ENCODE measurements at regions not wholly inside any gene's neighbourhood (a gene's known extent, or its start where the extent isn't known, plus 50 kb on each side); places are given as distances from the start of the nearest gene placed in this dataset.

GRCh38 chr6:100165442-100165841, 171.4 kb upstream of the MCHR2 start:
- Mint-ChIP-seq H3K4me1 (no peaks in the 10 kb centered on the region), H3K36me3 (no peaks in the 10 kb centered on the region), H3K27ac (no peak overlapping the region), H3K4me3 (no peak overlapping the region), H3K27me3 (peaks cover 8% of the 10 kb centered on the region), H3K9me3 (no peaks in the 10 kb centered on the region)
- DNase-seq, result no peak

- no peaks in the 10 kb centered on the region for H3K4me1 Mint-ChIP-seq
- no peak overlapping the region for H3K4me3 Mint-ChIP-seq
- H3K36me3 Mint-ChIP-seq, result no peaks in the 10 kb centered on the region
- DNase-seq, result no peak
- peaks cover 10% of the 10 kb centered on the region for H3K27me3 Mint-ChIP-seq
- no peak overlapping the region for H3K27ac Mint-ChIP-seq
- no peaks in the 10 kb centered on the region for H3K9me3 Mint-ChIP-seq
These were observed 169.0 kb upstream of the MCHR2 start for GRCh38 chr6:100163035-100163434.

- Mint-ChIP-seq H3K36me3 (no peaks in the 10 kb centered on the region), H3K4me3 (no peak overlapping the region), H3K9me3 (no peaks in the 10 kb centered on the region), H3K4me1 (no peaks in the 10 kb centered on the region), H3K27me3 (peaks cover 10% of the 10 kb centered on the region), H3K27ac (no peak overlapping the region)
- no peak for DNase-seq
These were observed 167.9 kb upstream of the MCHR2 start for GRCh38 chr6:100161782-100162365.

GRCh38 chr6:100160930-100161329, 166.9 kb upstream of the MCHR2 start:
- H3K4me1 Mint-ChIP-seq, result no peaks in the 10 kb centered on the region
- no peak overlapping the region for H3K27ac Mint-ChIP-seq
- peaks cover 10% of the 10 kb centered on the region for H3K27me3 Mint-ChIP-seq
- no peak overlapping the region for H3K4me3 Mint-ChIP-seq
- no peaks in the 10 kb centered on the region for H3K9me3 Mint-ChIP-seq
- DNase-seq, result no peak
- H3K36me3 Mint-ChIP-seq, result no peaks in the 10 kb centered on the region

- H3K27ac Mint-ChIP-seq, result no peak overlapping the region
- H3K4me3 Mint-ChIP-seq, result no peak overlapping the region
- no peaks in the 10 kb centered on the region for H3K9me3 Mint-ChIP-seq
- H3K4me1 Mint-ChIP-seq, result no peaks in the 10 kb centered on the region
- H3K36me3 Mint-ChIP-seq, result no peaks in the 10 kb centered on the region
- DNase-seq, result no peak
- no peaks in the 10 kb centered on the region for H3K27me3 Mint-ChIP-seq
These were observed 161.1 kb upstream of the MCHR2 start for GRCh38 chr6:100155141-100155540.

- Mint-ChIP-seq H3K9me3 (no peaks in the 10 kb centered on the region), H3K36me3 (no peaks in the 10 kb centered on the region), H3K27ac (no peak overlapping the region), H3K4me1 (no peaks in the 10 kb centered on the region), H3K4me3 (no peak overlapping the region), H3K27me3 (no peaks in the 10 kb centered on the region)
- no peak for DNase-seq
These were observed 159.7 kb upstream of the MCHR2 start for GRCh38 chr6:100153636-100154275.

- Mint-ChIP-seq H3K27me3 (no peaks in the 10 kb centered on the region), H3K9me3 (no peaks in the 10 kb centered on the region), H3K27ac (no peak overlapping the region), H3K36me3 (no peaks in the 10 kb centered on the region), H3K4me1 (no peaks in the 10 kb centered on the region), H3K4me3 (no peak overlapping the region)
- no peak for DNase-seq
These were observed 158.2 kb upstream of the MCHR2 start for GRCh38 chr6:100152201-100152600.

- no peaks in the 10 kb centered on the region for H3K9me3 Mint-ChIP-seq
- no peaks in the 10 kb centered on the region for H3K36me3 Mint-ChIP-seq
- H3K4me1 Mint-ChIP-seq, result no peaks in the 10 kb centered on the region
- no peak for DNase-seq
- no peak overlapping the region for H3K4me3 Mint-ChIP-seq
- no peak overlapping the region for H3K27ac Mint-ChIP-seq
- H3K27me3 Mint-ChIP-seq, result peaks cover 6% of the 10 kb centered on the region
These were observed 151.0 kb upstream of the MCHR2 start for GRCh38 chr6:100144991-100145390.

GRCh38 chr6:100138346-100139022, 144.5 kb upstream of the MCHR2 start:
- no peaks in the 10 kb centered on the region for H3K4me1 Mint-ChIP-seq
- DNase-seq, result no peak
- no peaks in the 10 kb centered on the region for H3K36me3 Mint-ChIP-seq
- H3K27me3 Mint-ChIP-seq, result peaks cover 6% of the 10 kb centered on the region
- H3K4me3 Mint-ChIP-seq, result no peak overlapping the region
- H3K27ac Mint-ChIP-seq, result no peak overlapping the region
- H3K9me3 Mint-ChIP-seq, result no peaks in the 10 kb centered on the region

GRCh38 chr6:100137759-100138158, 143.7 kb upstream of the MCHR2 start:
- no peaks in the 10 kb centered on the region for H3K4me1 Mint-ChIP-seq
- no peak for DNase-seq
- H3K27me3 Mint-ChIP-seq, result peaks cover 8% of the 10 kb centered on the region
- no peak overlapping the region for H3K27ac Mint-ChIP-seq
- no peaks in the 10 kb centered on the region for H3K9me3 Mint-ChIP-seq
- H3K4me3 Mint-ChIP-seq, result no peak overlapping the region
- no peaks in the 10 kb centered on the region for H3K36me3 Mint-ChIP-seq

GRCh38 chr6:100136590-100136989, 142.6 kb upstream of the MCHR2 start:
- H3K4me1 Mint-ChIP-seq, result no peaks in the 10 kb centered on the region
- peaks cover 8% of the 10 kb centered on the region for H3K27me3 Mint-ChIP-seq
- H3K36me3 Mint-ChIP-seq, result no peaks in the 10 kb centered on the region
- no peak for DNase-seq
- no peak overlapping the region for H3K27ac Mint-ChIP-seq
- H3K9me3 Mint-ChIP-seq, result no peaks in the 10 kb centered on the region
- H3K4me3 Mint-ChIP-seq, result no peak overlapping the region

GRCh38 chr6:100135977-100136376, 142.0 kb upstream of the MCHR2 start:
- Mint-ChIP-seq H3K27me3 (peaks cover 10% of the 10 kb centered on the region), H3K36me3 (no peaks in the 10 kb centered on the region), H3K9me3 (peaks cover 4% of the 10 kb centered on the region), H3K4me1 (no peaks in the 10 kb centered on the region), H3K4me3 (no peak overlapping the region), H3K27ac (no peak overlapping the region)
- DNase-seq, result no peak

GRCh38 chr6:100134703-100135102, 140.7 kb upstream of the MCHR2 start:
- DNase-seq, result no peak
- Mint-ChIP-seq H3K27me3 (peaks cover 7% of the 10 kb centered on the region), H3K4me1 (no peaks in the 10 kb centered on the region), H3K36me3 (no peaks in the 10 kb centered on the region), H3K9me3 (peaks cover 7% of the 10 kb centered on the region), H3K4me3 (no peak overlapping the region), H3K27ac (no peak overlapping the region)

- Mint-ChIP-seq H3K4me1 (no peaks in the 10 kb centered on the region), H3K9me3 (peaks cover 7% of the 10 kb centered on the region), H3K4me3 (no peak overlapping the region), H3K36me3 (no peaks in the 10 kb centered on the region), H3K27ac (no peak overlapping the region), H3K27me3 (peaks cover 7% of the 10 kb centered on the region)
- DNase-seq, result no peak
These were observed 140.3 kb upstream of the MCHR2 start for GRCh38 chr6:100134297-100134696.

GRCh38 chr6:100132005-100132404, 138.0 kb upstream of the MCHR2 start:
- DNase-seq, result no peak
- Mint-ChIP-seq H3K4me1 (no peaks in the 10 kb centered on the region), H3K4me3 (no peak overlapping the region), H3K9me3 (peaks cover 7% of the 10 kb centered on the region), H3K36me3 (no peaks in the 10 kb centered on the region), H3K27me3 (peaks cover 7% of the 10 kb centered on the region), H3K27ac (no peak overlapping the region)

- H3K27ac Mint-ChIP-seq, result no peak overlapping the region
- peaks cover 7% of the 10 kb centered on the region for H3K9me3 Mint-ChIP-seq
- H3K36me3 Mint-ChIP-seq, result no peaks in the 10 kb centered on the region
- no peaks in the 10 kb centered on the region for H3K4me1 Mint-ChIP-seq
- peaks cover 7% of the 10 kb centered on the region for H3K27me3 Mint-ChIP-seq
- no peak overlapping the region for H3K4me3 Mint-ChIP-seq
- no peak for DNase-seq
These were observed 136.6 kb upstream of the MCHR2 start for GRCh38 chr6:100130630-100131029.
